LNCAP (cell line): ENCODE measurements at regions not wholly inside any gene's neighbourhood (a gene's known extent, or its start where the extent isn't known, plus 50 kb on each side); places are given as distances from the start of the nearest gene placed in this dataset.

Experiments
- TF ChIP-seq, protein P1 (sequence below): fragments of 450-650 bp; IDR thresholded peaks from 2 replicates; pipeline ENCODE4 v1.5.1; 2017; ENCODE audit warnings: mild to moderate bottlenecking

DNA sequence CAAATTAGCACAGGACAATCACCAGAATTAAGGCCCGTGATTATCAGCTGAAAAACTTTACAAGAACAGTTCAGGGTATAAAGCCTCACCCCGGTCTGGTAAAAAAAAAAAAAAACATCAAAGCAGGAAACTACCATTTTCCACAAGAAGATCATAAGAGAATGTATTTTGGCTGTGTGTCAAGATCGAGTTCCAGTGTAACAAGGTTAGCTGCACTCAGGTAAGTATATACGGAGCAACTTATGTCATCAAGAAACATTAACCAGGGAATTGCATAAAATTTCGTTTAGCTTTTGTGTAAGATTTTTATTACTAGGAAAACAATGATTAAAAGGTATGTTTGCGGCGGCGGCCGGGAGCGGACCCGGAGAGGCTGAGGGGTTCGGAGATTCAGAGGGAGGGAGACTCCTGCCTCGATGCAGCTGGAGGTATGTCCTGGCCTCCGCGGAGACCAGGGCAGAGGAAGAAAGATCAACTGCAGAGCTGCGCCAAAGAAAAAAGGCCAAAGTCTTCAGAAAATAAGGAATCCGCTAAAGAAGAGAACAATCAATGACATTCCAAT, 533.8 kb upstream of the CNTNAP2 start:
- TF ChIP-seq, protein P1, sequence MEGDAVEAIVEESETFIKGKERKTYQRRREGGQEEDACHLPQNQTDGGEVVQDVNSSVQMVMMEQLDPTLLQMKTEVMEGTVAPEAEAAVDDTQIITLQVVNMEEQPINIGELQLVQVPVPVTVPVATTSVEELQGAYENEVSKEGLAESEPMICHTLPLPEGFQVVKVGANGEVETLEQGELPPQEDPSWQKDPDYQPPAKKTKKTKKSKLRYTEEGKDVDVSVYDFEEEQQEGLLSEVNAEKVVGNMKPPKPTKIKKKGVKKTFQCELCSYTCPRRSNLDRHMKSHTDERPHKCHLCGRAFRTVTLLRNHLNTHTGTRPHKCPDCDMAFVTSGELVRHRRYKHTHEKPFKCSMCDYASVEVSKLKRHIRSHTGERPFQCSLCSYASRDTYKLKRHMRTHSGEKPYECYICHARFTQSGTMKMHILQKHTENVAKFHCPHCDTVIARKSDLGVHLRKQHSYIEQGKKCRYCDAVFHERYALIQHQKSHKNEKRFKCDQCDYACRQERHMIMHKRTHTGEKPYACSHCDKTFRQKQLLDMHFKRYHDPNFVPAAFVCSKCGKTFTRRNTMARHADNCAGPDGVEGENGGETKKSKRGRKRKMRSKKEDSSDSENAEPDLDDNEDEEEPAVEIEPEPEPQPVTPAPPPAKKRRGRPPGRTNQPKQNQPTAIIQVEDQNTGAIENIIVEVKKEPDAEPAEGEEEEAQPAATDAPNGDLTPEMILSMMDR = no peak

DNA sequence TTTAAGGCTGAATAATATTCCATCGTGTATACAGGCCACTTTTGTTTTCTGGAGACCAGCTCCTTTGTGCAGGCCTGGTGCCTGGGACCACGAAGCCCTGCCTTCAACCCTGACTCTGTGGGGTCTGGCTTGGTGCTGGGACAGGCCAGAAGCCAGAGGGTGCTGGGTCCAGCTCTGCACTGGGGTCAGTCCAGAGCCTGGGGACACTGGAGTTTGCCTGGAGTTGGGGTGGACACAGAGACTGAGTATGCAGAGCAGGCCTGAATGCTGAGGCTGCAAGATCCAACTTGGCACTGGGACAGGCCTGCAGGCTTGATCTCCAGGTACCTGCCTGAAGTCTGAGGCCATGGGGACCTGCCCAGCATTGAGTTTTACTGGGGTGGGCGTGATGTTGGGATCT, 558.8 kb upstream of the CNTNAP2 start:
- TF ChIP-seq, protein P1 = no peak

DNA sequence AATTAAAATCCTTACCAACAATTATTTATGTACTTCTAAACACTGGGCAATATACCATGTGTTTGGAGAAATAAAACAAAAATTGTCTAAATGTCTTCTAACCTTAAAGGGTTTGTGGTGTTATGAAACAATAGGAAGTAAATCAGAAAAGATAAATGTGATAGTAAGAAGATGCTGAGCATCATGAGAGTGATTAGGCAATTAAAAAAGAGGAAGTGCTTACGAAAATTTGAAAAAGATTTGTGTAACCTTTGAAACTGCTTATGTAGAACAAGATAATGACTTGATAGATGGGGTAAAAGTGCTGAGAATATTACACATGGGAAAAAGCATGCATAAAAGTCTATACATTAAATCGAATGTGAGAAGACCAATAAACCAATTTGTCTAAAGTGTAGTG, 573.4 kb upstream of the CNTNAP2 start:
- TF ChIP-seq, protein P1 = no peak

DNA sequence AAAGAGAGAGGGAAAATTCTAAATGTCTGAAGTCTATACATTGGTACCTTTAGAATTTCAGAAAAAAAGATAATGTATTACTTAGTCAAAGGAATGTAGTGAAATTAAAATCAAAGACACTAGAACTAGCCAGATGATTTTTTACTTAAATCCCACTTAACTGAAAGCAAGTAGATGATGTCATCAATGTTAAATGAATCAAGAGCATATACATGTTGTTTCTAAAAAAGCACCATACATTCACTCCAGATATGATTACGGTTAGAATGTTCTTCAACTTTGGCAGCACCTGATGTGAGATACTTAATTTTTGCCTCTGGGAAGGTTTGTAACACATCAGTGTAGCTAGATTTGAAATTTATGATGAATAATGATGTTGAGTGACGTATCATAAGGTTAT, 576.7 kb upstream of the CNTNAP2 start:
- TF ChIP-seq, protein P1 = no peak

DNA sequence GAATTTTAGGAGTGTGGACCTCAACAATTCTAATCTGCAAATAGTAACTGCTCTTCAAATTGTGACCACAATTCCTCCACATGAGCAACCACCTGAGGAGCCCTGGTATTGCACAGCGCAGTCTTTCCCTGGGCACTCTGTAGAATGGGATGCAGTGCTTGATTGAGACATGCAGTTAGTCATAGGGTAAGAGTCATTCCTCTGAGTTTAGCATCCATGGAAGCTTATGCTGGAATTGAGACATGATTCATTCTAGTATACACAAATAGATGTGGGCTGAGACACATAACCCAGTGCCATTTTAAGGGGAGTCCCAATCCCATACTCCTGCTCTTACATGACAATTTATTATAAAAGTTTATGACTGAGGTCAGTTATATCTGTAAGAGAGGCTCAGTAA, 582.3 kb upstream of the CNTNAP2 start:
- TF ChIP-seq, protein P1 = no peak

DNA sequence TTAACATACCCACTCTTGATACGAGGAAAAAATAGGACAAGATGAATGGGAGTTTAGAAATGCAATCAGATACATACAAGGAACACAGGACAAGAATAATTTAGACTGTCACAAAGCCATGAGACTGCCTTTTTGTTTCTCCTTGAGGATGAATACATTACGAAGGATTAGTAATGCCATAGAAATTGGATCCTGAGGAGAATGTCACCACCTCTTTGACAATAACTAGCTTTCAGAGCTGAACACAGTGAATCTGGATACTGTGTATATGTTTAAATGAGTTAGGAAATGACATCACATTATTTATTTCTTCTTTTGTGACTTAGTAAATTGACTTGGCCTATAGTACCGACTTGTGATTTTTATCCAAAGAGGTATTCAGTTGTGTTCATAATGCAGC, 596.3 kb upstream of the CNTNAP2 start:
- TF ChIP-seq, protein P1 = no peak

DNA sequence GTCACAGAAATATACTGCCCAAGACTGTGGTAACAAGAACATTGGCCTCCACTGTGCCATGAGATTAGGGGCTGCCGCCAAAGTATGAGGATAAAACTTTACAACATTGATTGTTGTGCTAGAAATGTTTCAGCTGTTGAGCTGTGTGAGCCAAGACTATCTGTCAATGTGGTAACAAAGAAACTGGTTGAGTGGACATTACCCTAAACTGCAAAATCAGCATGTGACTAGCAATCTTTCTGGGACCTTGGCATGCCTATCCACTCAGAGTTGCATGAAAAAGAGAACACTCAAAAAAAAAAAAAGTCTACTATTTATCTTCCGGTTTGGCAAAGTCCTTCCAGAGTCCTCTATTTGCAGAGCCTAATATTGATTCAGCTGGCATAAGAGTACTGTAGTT, 605.6 kb upstream of the CNTNAP2 start:
- TF ChIP-seq, protein P1 = no peak

DNA sequence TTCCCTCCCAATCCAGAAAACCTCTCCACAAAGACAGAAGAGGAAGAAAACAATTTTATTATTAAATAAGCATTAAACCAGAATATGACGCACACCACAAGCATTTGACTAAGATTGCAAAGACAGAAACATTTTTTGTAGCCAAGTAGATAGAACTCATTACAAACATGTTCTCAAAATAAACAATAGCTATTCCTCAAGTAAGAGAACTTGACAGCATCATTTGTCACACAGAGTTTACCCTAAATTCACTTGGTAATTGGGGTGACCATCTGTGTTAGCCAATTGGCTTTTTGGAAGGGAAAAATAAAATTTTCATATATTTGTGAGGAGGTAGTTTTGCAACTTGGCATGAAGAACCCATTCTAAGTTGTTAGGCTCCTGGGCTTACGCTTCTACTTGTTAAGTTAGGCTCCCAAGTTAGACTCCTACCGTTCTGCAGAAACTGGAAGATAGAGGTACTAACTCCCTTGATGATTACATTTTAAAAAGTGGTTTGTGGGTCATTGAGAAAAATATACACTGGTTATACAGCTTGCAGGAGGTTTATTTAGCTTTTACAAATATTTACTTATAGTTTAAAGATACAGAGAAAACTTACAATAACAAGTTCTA, 618.6 kb upstream of the CNTNAP2 start:
- TF ChIP-seq, protein P1 = no peak
